ENCODE measurements at regions not wholly inside any gene's neighbourhood (a gene's known extent, or its start where the extent isn't known, plus 50 kb on each side); places are given as distances from the start of the nearest gene placed in this dataset.
A peak's percentile ranks its signal among the peaks of the same experiment; 100 is the strongest.
"Not testable (repeated sequence)": the region's sequence is repeated elsewhere in the genome, so short reads cannot be mapped to it uniquely, and the experiment has no call there.

GRCh38 chr5:18379189-18379588 is 744.9 kb downstream of the TAF11L14 start:
- H3K9me3 Mint-ChIP-seq: no peaks in the 10 kb centered on the region
- H3K27me3 Mint-ChIP-seq: peaks cover 4% of the 10 kb centered on the region
- ATAC-seq (ENCODE audit: low read depth): no peak
- H3K4me3 Mint-ChIP-seq: no peak overlapping the region
- no peaks in the 10 kb centered on the region for H3K36me3 Mint-ChIP-seq
- no peaks in the 10 kb centered on the region for H3K4me1 Mint-ChIP-seq
- no peak for DNase-seq (ENCODE audit: low spot score in 2 of 2)
- no peak overlapping the region for H3K27ac Mint-ChIP-seq

- ATAC-seq (ENCODE audit: low read depth): no peak
- no peak overlapping the region for H3K4me3 Mint-ChIP-seq
These were observed 746.6 kb downstream of the TAF11L14 start for GRCh38 chr5:18380729-18381362.

GRCh38 chr5:18393565-18394442 is 759.5 kb downstream of the TAF11L14 start:
- H3K9me3 Mint-ChIP-seq: no peaks in the 10 kb centered on the region
- DNase-seq (ENCODE audit: low spot score in 2 of 2): peak; percentile 28 to 41

More at GRCh38 chr5:18380729-18381362, 746.6 kb downstream of the TAF11L14 start:
- Mint-ChIP-seq H3K27ac (no peak overlapping the region), H3K9me3 (no peaks in the 10 kb centered on the region), H3K27me3 (peaks cover 2% of the 10 kb centered on the region), H3K36me3 (no peaks in the 10 kb centered on the region), H3K4me1 (no peaks in the 10 kb centered on the region)
- DNase-seq (ENCODE audit: low spot score in 2 of 2): no peak

GRCh38 chr5:18394443-18394804 is 760.2 kb downstream of the TAF11L14 start:
- H3K9me3 Mint-ChIP-seq: no peaks in the 10 kb centered on the region
- DNase-seq (ENCODE audit: low spot score in 2 of 2) (no peak), ATAC-seq (ENCODE audit: low read depth) (no peak)
- no peak overlapping the region for H3K27ac Mint-ChIP-seq
- H3K4me3 Mint-ChIP-seq: no peak overlapping the region
- H3K36me3 Mint-ChIP-seq: no peaks in the 10 kb centered on the region
- no peaks in the 10 kb centered on the region for H3K4me1 Mint-ChIP-seq
- no peaks in the 10 kb centered on the region for H3K27me3 Mint-ChIP-seq

More at GRCh38 chr5:18393565-18394442, 759.5 kb downstream of the TAF11L14 start:
- Mint-ChIP-seq H3K4me3 (no peak overlapping the region), H3K36me3 (no peaks in the 10 kb centered on the region), H3K27me3 (no peaks in the 10 kb centered on the region), H3K4me1 (no peaks in the 10 kb centered on the region), H3K27ac (no peak overlapping the region)
- no peak for ATAC-seq (ENCODE audit: low read depth)

GRCh38 chr5:18395126-18396110 is 761.2 kb downstream of the TAF11L14 start:
- Mint-ChIP-seq H3K4me1 (no peaks in the 10 kb centered on the region), H3K9me3 (no peaks in the 10 kb centered on the region), H3K27ac (no peak overlapping the region), H3K4me3 (no peak overlapping the region), H3K27me3 (no peaks in the 10 kb centered on the region), H3K36me3 (no peaks in the 10 kb centered on the region)
- DNase-seq (ENCODE audit: low spot score in 2 of 2): no peak
- ATAC-seq (ENCODE audit: low read depth): no peak

GRCh38 chr5:18397371-18397770 is 763.1 kb downstream of the TAF11L14 start:
- H3K36me3 Mint-ChIP-seq: no peaks in the 10 kb centered on the region
- H3K27me3 Mint-ChIP-seq: no peaks in the 10 kb centered on the region
- DNase-seq (ENCODE audit: low spot score in 2 of 2): no peak
- no peaks in the 10 kb centered on the region for H3K4me1 Mint-ChIP-seq
- no peak overlapping the region for H3K27ac Mint-ChIP-seq
- H3K4me3 Mint-ChIP-seq: no peak overlapping the region
- ATAC-seq (ENCODE audit: low read depth): no peak
- no peaks in the 10 kb centered on the region for H3K9me3 Mint-ChIP-seq

GRCh38 chr5:18397891-18398290 is 763.6 kb downstream of the TAF11L14 start:
- DNase-seq (ENCODE audit: low spot score in 2 of 2): no peak
- Mint-ChIP-seq H3K4me1 (no peaks in the 10 kb centered on the region), H3K4me3 (no peak overlapping the region), H3K27ac (no peak overlapping the region), H3K27me3 (no peaks in the 10 kb centered on the region), H3K9me3 (no peaks in the 10 kb centered on the region), H3K36me3 (no peaks in the 10 kb centered on the region)
- ATAC-seq (ENCODE audit: low read depth): no peak

GRCh38 chr5:18399461-18400327 is 765.4 kb downstream of the TAF11L14 start:
- ATAC-seq (ENCODE audit: low read depth); H3K4me1 Mint-ChIP-seq; H3K9me3 Mint-ChIP-seq; H3K4me3 Mint-ChIP-seq; H3K36me3 Mint-ChIP-seq; H3K27me3 Mint-ChIP-seq; DNase-seq (ENCODE audit: low spot score in 2 of 2); H3K27ac Mint-ChIP-seq: not testable (repeated sequence)

- H3K27ac Mint-ChIP-seq: no peak overlapping the region
- H3K9me3 Mint-ChIP-seq: no peaks in the 10 kb centered on the region
- DNase-seq (ENCODE audit: low spot score in 2 of 2): no peak
- ATAC-seq (ENCODE audit: low read depth): no peak
- H3K27me3 Mint-ChIP-seq: no peaks in the 10 kb centered on the region
- no peaks in the 10 kb centered on the region for H3K4me1 Mint-ChIP-seq
- no peak overlapping the region for H3K4me3 Mint-ChIP-seq
- H3K36me3 Mint-ChIP-seq: no peaks in the 10 kb centered on the region
These were observed 768.9 kb downstream of the TAF11L14 start for GRCh38 chr5:18403141-18403540.

GRCh38 chr5:18403941-18404438 is 769.7 kb downstream of the TAF11L14 start:
- no peak overlapping the region for H3K27ac Mint-ChIP-seq
- H3K9me3 Mint-ChIP-seq: no peaks in the 10 kb centered on the region
- no peaks in the 10 kb centered on the region for H3K36me3 Mint-ChIP-seq

GRCh38 chr5:18420711-18421110 is 786.5 kb downstream of the TAF11L14 start:
- ATAC-seq (ENCODE audit: low read depth): no peak
- Mint-ChIP-seq H3K4me3 (no peak overlapping the region), H3K4me1 (no peaks in the 10 kb centered on the region), H3K36me3 (no peaks in the 10 kb centered on the region), H3K27ac (no peak overlapping the region), H3K27me3 (no peaks in the 10 kb centered on the region), H3K9me3 (peaks cover 8% of the 10 kb centered on the region)
- no peak for DNase-seq (ENCODE audit: low spot score in 2 of 2)

More at GRCh38 chr5:18403941-18404438, 769.7 kb downstream of the TAF11L14 start:
- ATAC-seq (ENCODE audit: low read depth) (no peak), DNase-seq (ENCODE audit: low spot score in 2 of 2) (no peak)
- H3K27me3 Mint-ChIP-seq: no peaks in the 10 kb centered on the region
- H3K4me1 Mint-ChIP-seq: no peaks in the 10 kb centered on the region
- no peak overlapping the region for H3K4me3 Mint-ChIP-seq

- Mint-ChIP-seq H3K27me3 (no peaks in the 10 kb centered on the region), H3K9me3 (peaks cover 1% of the 10 kb centered on the region), H3K4me3 (no peak overlapping the region), H3K4me1 (no peaks in the 10 kb centered on the region), H3K27ac (no peak overlapping the region), H3K36me3 (no peaks in the 10 kb centered on the region)
- ATAC-seq (ENCODE audit: low read depth) (no peak), DNase-seq (ENCODE audit: low spot score in 2 of 2) (no peak)
These were observed 799.1 kb downstream of the TAF11L14 start for GRCh38 chr5:18433336-18433735.

GRCh38 chr5:18438126-18438525 is 803.9 kb downstream of the TAF11L14 start:
- no peak overlapping the region for H3K4me3 Mint-ChIP-seq
- no peak for ATAC-seq (ENCODE audit: low read depth)
- H3K9me3 Mint-ChIP-seq: peaks cover 1% of the 10 kb centered on the region
- no peak overlapping the region for H3K27ac Mint-ChIP-seq
- no peaks in the 10 kb centered on the region for H3K27me3 Mint-ChIP-seq
- no peak for DNase-seq (ENCODE audit: low spot score in 2 of 2)
- no peaks in the 10 kb centered on the region for H3K36me3 Mint-ChIP-seq
- H3K4me1 Mint-ChIP-seq: no peaks in the 10 kb centered on the region
